ENCODE measurements at regions not wholly inside any gene's neighbourhood (a gene's known extent, or its start where the extent isn't known, plus 50 kb on each side); places are given as distances from the start of the nearest gene placed in this dataset.

- TF ChIP-seq, protein P1, sequence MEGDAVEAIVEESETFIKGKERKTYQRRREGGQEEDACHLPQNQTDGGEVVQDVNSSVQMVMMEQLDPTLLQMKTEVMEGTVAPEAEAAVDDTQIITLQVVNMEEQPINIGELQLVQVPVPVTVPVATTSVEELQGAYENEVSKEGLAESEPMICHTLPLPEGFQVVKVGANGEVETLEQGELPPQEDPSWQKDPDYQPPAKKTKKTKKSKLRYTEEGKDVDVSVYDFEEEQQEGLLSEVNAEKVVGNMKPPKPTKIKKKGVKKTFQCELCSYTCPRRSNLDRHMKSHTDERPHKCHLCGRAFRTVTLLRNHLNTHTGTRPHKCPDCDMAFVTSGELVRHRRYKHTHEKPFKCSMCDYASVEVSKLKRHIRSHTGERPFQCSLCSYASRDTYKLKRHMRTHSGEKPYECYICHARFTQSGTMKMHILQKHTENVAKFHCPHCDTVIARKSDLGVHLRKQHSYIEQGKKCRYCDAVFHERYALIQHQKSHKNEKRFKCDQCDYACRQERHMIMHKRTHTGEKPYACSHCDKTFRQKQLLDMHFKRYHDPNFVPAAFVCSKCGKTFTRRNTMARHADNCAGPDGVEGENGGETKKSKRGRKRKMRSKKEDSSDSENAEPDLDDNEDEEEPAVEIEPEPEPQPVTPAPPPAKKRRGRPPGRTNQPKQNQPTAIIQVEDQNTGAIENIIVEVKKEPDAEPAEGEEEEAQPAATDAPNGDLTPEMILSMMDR (IDR thresholded peaks at IDR 0.05), result no peak
- no peak for TF ChIP-seq POLR2A (IDR thresholded peaks at IDR 0.05)
Measured at GRCh38 chr13:37960427-37960826, 90.9 kb upstream of the TRPC4 start.

Measured in adrenal gland (tissue), 5 donors.